ENCODE measurements at regions not wholly inside any gene's neighbourhood (a gene's known extent, or its start where the extent isn't known, plus 50 kb on each side); places are given as distances from the start of the nearest gene placed in this dataset.

DNA sequence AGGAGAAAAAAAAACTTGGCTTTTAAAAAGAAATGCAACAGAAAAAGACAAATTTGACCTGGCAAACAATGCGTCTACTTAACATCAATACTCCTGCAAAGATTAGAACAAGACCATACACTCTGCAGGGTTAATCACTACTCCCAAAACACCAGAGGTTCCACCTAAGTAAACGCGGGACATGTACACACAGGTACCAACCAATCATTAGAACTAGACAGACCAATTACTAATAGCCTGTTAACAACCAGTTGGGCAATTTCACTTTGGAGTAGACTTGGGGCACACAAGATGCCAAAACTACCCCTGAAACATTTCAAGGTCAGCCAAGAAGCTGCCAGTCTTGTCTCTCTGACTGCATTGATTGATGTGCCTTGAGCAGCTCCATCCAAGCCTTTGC is 125.8 kb downstream of the RRAGC start:
- Mint-ChIP-seq H3K27me3 (ENCODE audit: insufficient read depth, low read depth) (peaks cover 14% of the 10 kb centered on the region), H3K36me3 (no peaks in the 10 kb centered on the region), H3K9me3 (no peaks in the 10 kb centered on the region), H3K4me3 (no peak overlapping the region), H3K27ac (no peak overlapping the region), H3K4me1 (peaks cover 2% of the 10 kb centered on the region)
- no peak for DNase-seq (ENCODE audit: low spot score)
- Histone ChIP-seq H3F3A (ENCODE audit: low read depth) (no peaks in the 10 kb centered on the region), H3K27me3 (no peaks in the 10 kb centered on the region), H2AFZ (replicated peaks) (no peak overlapping the region), H3K4me2 (no peak overlapping the region), H3K27ac (no peak overlapping the region), H3K4me3 (no peak overlapping the region), H4K20me1 (ENCODE audit: low read depth) (no peaks in the 10 kb centered on the region), H3K4me1 (peaks cover 3% of the 10 kb centered on the region), H3K79me2 (ENCODE audit: low read depth) (no peaks in the 10 kb centered on the region), H3K9me3 (ENCODE audit: low read depth) (no peaks in the 10 kb centered on the region), H3K36me3 (no peaks in the 10 kb centered on the region), H3K9ac (no peak overlapping the region)
- TF ChIP-seq EZH2 (IDR thresholded peaks at IDR 0.05) (no peak), EZH2phosphoT487 (IDR thresholded peaks at IDR 0.05) (no peak)
- TF ChIP-seq, protein P1, sequence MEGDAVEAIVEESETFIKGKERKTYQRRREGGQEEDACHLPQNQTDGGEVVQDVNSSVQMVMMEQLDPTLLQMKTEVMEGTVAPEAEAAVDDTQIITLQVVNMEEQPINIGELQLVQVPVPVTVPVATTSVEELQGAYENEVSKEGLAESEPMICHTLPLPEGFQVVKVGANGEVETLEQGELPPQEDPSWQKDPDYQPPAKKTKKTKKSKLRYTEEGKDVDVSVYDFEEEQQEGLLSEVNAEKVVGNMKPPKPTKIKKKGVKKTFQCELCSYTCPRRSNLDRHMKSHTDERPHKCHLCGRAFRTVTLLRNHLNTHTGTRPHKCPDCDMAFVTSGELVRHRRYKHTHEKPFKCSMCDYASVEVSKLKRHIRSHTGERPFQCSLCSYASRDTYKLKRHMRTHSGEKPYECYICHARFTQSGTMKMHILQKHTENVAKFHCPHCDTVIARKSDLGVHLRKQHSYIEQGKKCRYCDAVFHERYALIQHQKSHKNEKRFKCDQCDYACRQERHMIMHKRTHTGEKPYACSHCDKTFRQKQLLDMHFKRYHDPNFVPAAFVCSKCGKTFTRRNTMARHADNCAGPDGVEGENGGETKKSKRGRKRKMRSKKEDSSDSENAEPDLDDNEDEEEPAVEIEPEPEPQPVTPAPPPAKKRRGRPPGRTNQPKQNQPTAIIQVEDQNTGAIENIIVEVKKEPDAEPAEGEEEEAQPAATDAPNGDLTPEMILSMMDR (IDR thresholded peaks at IDR 0.05) = no peak

GRCh38 chr1:38730511-38731397 is 128.8 kb downstream of the RRAGC start:
- Histone ChIP-seq H3K4me2 (no peak overlapping the region), H3F3A (ENCODE audit: low read depth) (no peaks in the 10 kb centered on the region), H3K4me1 (peaks cover 22% of the 10 kb centered on the region), H3K9me3 (ENCODE audit: low read depth) (no peaks in the 10 kb centered on the region), H3K27ac (no peak overlapping the region), H2AFZ (replicated peaks) (no peak overlapping the region), H3K36me3 (no peaks in the 10 kb centered on the region), H3K4me3 (no peak overlapping the region), H3K27me3 (no peaks in the 10 kb centered on the region), H3K79me2 (ENCODE audit: low read depth) (no peaks in the 10 kb centered on the region), H3K9ac (no peak overlapping the region), H4K20me1 (ENCODE audit: low read depth) (no peaks in the 10 kb centered on the region)
- Mint-ChIP-seq H3K27ac (no peak overlapping the region), H3K9me3 (no peaks in the 10 kb centered on the region), H3K27me3 (ENCODE audit: insufficient read depth, low read depth) (peaks cover 15% of the 10 kb centered on the region), H3K36me3 (no peaks in the 10 kb centered on the region), H3K4me3 (no peak overlapping the region), H3K4me1 (peaks cover 25% of the 10 kb centered on the region)
- TF ChIP-seq, protein P1 (IDR thresholded peaks at IDR 0.05) = no peak
- TF ChIP-seq EZH2phosphoT487 (IDR thresholded peaks at IDR 0.05) = no peak
- TF ChIP-seq EZH2 (IDR thresholded peaks at IDR 0.05) = no peak
- DNase-seq (ENCODE audit: low spot score) = no peak

- H3K9me3 Mint-ChIP-seq = no peaks in the 10 kb centered on the region
- TF ChIP-seq EZH2 (IDR thresholded peaks at IDR 0.05) = no peak
- TF ChIP-seq EZH2phosphoT487 (IDR thresholded peaks at IDR 0.05) = no peak
- TF ChIP-seq, protein P1 (IDR thresholded peaks at IDR 0.05) = no peak
- peaks cover 25% of the 10 kb centered on the region for H3K4me1 Mint-ChIP-seq
- Histone ChIP-seq H3K9me3 (ENCODE audit: low read depth) (no peaks in the 10 kb centered on the region), H3K27ac (no peak overlapping the region), H3K9ac (no peak overlapping the region), H2AFZ (replicated peaks) (no peak overlapping the region), H3K4me3 (no peak overlapping the region), H3K4me2 (peak overlapping the region; percentile 73), H3K27me3 (no peaks in the 10 kb centered on the region), H3F3A (ENCODE audit: low read depth) (no peaks in the 10 kb centered on the region), H3K36me3 (no peaks in the 10 kb centered on the region), H4K20me1 (ENCODE audit: low read depth) (no peaks in the 10 kb centered on the region), H3K4me1 (peaks cover 22% of the 10 kb centered on the region), H3K79me2 (ENCODE audit: low read depth) (no peaks in the 10 kb centered on the region)
- DNase-seq (ENCODE audit: low spot score) = no peak
- no peak overlapping the region for H3K27ac Mint-ChIP-seq
- no peak overlapping the region for H3K4me3 Mint-ChIP-seq
- peaks cover 5% of the 10 kb centered on the region for H3K27me3 Mint-ChIP-seq (ENCODE audit: insufficient read depth, low read depth)
- H3K36me3 Mint-ChIP-seq = no peaks in the 10 kb centered on the region
Measured at GRCh38 chr1:38728585-38728908, 131.0 kb downstream of the RRAGC start.
